Activated CD4-positive, alpha-beta T cell treated with anti-CD3 and anti-CD28 coated beads for 48 hours (primary cell): ENCODE measurements at regions not wholly inside any gene's neighbourhood (a gene's known extent, or its start where the extent isn't known, plus 50 kb on each side); places are given as distances from the start of the nearest gene placed in this dataset.
A peak's percentile ranks its signal among the peaks of the same experiment; 100 is the strongest.
"Not testable (repeated sequence)": the region's sequence is repeated elsewhere in the genome, so short reads cannot be mapped to it uniquely, and the experiment has no call there.

Source experiments
- DNase-seq: peaks from one replicate; pipeline ENCODE4 v3.0.0-alpha.2; 2020

- no peak for DNase-seq
These were observed 72.0 kb upstream of the RAB6C start for GRCh38 chr2:129907256-129907998.

GRCh38 chr2:129908721-129909373 lies 70.6 kb upstream of the RAB6C start:
- DNase-seq, result no peak

- DNase-seq, result no peak
These were observed 69.6 kb upstream of the RAB6C start for GRCh38 chr2:129909651-129910418.

GRCh38 chr2:129910446-129911362 lies 68.8 kb upstream of the RAB6C start:
- DNase-seq, result no peak

DNA sequence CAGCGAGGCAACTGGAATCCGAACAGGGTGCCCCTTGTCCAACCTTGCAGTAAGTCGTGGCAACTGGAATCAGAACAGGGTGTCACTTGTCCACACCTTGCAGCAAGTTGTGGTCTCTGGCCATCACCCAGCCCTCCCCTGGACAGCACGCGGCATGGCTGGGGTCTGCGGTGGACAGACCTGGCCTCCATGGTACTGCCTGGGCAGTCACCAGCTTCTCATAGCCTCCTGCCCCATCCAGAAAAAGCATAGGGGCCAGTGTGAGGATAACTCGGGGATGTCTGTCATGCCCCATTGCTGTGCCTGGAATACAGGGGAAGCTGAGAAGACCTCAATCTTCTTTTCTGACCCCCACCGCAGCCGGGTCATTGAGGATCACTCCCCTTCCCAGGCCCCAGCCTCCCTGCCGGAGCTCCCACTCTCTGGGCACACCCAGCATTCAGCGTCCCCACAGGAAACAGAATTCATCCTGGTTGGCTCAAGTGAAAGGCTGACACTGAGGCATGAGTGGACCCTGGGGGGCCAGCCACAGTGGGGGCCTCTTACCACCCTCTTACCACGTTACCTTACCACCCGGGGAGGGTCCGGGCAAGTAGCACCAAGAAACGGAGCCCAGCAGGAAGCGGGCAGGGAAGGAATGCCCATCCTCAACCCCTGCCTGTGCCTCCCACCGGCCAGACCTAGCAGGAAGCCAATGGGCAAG lies 68.0 kb upstream of the RAB6C start:
- no peak for DNase-seq

DNA sequence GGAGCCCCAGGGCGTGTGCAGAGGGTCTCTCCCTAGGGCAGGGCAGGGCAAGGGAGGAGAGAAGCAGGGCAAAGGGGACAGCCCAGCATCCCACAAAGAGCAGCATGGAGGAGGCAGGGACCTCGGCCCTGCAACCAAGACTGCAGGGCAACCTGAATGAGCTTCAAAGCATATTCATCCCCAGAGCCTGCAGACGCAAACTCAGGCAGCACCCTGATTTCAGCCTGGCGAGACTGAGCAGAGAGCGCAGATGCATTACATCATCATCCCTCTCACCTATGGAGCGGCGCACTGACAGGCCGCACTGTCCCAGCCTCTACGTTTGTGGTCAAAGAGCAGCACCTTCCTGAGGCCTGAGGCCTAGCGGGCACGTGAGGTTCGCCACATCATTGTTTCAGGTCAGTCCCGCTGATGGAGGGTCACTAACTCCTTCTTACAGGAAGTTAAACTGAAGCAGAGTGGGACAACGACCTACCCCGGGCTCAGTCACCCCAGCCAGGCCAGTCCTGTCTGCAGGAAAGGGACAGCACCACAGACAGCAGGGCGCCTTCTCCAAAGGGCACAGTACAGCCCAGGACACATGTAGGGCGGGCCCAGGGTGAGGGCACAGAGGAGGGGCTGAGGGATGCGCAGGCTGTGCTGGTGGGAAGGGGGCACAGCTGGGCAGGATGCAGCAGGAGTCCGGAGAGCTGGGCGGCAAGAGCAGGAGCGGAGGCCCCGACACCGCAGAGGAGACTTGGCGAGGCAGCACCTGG lies 67.2 kb upstream of the RAB6C start:
- no peak for DNase-seq

DNA sequence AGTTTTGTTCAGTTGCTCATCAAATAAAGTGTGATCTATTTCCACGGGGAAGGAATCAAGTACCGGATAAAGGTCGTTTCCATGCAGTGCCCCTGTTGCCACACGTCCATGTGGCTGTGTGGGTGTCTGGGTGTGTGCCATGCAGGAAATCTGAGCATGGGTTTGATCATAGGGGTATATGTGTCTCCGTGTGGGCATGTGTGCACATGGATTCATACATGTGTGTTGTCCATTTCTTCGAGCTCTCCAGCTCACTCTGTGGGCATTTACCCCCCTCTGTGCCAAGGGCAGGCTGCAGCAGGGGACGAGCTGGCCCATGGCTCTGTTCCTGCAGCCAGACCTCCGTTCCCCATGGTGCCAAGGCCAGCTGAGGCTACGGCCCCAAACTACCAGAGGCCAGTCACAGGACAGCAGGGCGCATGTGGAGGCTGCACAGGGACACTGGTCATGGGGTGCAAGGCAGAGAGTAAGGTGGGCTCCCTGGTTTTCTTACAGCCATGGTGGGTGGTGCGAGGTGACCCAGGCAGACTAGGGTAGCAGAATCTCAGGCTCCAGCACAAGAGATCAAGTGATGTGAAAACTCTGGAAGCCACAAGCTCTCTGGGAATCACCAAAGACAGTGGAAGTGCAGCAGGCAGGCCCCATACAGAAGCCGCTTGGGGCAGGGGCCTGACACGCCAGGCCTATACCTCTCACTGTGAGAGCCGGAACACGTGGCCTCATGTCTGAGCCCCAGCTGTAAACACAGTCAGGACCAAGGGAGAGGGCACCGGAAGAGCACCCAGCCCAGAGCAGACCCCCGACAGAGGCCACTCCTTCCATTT lies 66.4 kb upstream of the RAB6C start:
- DNase-seq, result no peak

- DNase-seq, result no peak
These were observed 65.6 kb upstream of the RAB6C start for GRCh38 chr2:129913695-129914495.

DNA sequence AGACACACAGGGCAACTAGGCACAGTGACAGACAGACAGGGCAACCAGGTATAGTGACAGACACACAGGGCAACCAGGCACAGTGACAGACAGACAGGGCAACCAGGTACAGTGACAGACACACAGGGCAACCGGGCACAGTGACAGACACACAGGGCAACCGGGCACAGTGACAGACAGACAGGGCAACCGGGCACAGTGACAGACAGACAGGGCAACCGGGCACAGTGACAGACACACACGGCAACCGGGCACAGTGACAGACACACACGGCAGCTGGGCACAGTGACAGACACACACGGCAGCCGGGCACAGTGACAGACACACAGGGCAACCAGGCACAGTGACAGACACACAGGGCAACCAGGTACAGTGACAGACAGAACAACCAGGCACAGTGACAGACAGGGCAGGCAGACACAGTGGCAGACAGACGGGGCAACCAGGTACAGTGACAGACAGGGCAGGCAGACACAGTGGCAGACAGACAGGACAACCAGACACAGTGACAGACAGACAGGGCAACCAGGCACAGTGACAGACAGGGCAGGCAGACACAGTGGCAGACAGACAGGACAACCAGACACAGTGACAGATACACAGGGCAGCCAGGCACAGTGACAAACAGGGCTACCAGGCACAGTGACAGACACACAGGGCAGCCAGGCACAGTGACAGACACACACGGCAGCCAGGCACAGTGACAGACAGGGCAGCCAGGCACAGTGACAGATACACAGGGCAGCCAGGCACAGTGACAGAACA lies 64.7 kb upstream of the RAB6C start:
- DNase-seq, result no peak

DNA sequence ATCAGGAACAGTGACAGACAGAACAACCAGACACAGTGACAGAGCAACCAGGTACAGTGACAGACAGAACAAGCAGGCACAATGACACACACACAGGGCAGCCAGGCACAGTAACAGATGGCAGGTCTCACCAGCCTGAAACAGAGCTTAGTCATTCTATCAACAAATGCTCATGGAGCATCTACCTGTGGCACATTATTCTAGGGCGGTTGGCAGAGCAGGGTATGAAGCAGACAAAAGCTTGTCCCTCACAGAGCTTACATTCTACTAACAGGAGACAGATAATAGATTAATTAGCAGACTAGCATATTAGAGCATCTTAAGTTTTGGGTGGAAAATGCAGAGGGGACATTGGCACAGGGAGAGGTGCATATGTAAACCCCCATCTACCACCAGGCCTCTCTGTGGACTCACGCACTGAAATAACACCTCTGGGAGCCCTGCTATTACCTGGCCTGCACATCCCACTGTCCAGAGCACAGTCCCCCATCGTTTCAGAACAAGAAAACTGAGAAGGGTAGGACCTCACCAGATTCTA lies 64.1 kb upstream of the RAB6C start:
- no peak for DNase-seq

DNA sequence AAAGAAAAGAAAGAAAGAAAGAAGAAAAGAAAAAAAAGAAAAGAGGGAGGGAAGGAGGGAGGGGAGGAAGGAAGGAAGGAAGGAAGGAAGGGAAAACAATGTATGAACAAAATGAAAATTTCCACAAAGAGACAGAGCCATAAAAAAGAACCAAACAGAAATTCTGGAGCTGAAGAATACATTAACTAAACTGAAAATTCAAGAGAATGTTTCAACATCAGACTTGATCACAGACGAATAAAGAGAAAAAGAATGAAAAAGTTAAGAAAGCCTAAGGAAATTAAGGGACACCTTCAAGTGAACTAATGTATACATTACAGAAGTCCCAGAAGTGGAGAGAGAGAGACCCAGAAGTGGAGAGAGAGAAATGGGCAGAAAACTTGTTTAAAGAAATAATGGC lies 60.9 kb upstream of the RAB6C start:
- DNase-seq, result no peak

DNA sequence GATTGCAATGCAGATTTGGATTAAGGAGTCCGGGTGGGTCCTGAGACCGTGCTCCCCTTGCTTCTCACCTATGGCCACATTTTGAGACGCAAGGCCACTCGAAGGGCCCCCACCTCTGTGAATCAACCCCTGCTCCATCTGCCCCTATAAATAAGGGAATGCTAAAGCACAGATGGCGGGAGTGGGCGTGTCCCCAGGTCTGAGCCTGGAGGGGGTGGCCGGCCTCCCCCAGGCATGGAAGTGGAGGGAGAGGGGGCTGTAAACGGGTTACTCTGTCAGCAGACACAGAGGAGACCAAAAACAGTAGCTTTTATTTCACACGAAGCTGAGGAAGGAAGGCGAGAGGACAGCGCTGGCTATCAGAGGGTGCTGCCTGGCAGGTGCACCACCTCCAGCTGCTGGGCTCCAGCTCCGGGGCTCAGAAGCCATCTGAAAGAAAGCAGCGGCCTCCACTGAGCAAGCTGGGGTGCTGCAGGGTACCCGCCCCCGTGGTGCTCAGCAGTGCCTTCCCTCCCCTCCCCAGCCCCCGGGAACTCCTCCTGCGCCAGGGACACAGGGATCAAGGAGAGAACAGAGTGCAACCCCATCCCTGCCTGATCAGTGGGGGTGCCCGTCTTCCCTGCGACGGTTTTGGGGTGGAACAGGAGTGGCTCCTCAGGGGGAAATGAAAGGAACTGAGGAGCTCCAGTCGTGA lies 56.7 kb upstream of the RAB6C start:
- DNase-seq, result no peak

DNA sequence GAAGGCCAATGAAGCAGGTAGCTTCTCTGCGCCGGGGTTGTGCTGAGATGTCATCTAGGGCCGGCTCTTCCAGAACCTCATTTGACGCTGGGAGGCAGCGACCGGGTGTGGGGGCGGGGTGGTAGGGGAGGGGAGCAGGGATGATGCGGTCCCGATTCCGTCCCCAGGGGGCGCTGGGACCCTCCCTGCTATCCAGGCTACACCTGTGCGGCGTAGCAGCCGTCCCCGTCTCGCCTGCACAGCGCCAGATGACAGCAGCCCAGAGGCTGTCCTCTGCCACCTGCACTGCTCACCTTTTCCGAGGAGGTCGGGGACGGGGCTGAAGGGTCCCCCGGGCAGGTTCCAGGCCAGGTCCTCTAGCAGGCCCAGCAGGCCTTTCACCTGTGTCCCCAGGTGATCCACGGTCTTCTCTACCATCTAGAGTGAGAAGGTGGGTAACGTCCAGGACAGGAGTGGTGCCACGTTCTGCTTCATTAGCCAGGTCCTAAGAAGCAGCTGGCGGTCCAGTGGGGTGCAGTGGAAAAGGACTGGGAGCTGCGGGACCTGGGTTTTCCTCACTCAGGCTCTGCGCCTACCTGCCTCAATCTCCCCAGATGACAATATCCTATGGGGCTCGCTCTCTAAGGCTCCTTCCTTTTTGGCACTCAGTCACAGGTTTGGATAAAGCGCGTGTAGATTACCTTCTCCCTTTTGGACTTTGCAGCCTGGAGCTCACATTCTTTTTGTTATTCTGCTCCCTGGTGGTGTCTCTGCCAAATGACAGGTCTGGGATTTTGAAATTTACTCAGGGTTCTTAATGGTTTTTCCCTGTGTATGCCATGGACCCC lies 56.0 kb upstream of the RAB6C start:
- peak; percentile 42 for DNase-seq

DNA sequence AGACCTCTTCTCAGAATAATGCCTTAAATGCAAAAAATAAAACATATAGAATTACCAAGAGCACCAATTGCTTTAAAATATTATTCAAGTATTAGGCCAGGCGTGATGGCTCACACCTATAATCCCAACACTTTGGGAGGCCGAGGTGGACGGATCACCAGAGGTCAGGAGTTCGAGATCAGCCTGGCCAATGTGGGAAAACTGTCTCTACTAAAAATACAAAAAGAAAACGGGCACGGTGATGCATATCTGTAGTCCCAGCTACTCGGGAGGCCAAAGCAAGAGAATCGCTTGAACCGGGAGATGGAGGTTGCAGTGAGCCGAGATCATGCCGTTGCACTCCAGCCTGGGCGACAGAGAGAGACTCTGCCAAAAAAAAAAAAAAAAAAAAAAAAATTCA lies 55.4 kb upstream of the RAB6C start:
- not testable (repeated sequence) for DNase-seq

DNA sequence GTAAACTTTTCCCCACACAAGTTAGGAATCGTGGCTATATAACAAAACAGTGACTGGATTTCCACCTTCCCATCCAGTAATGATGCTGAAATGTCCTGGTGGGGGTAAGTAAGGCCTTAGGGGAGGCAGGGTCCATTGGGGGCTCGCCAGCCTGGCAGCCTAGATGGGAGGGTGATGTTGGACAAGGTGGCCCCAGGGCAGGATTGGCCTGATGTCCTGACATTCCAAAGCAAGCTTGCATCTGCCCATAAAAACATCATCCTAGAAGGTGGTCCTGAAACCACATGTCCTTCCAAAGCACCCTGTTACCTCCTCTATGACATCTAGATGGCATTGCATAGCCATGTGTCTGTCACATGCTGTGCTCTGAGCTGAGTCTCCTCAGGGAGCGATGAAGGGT lies 54.1 kb upstream of the RAB6C start:
- no peak for DNase-seq

DNA sequence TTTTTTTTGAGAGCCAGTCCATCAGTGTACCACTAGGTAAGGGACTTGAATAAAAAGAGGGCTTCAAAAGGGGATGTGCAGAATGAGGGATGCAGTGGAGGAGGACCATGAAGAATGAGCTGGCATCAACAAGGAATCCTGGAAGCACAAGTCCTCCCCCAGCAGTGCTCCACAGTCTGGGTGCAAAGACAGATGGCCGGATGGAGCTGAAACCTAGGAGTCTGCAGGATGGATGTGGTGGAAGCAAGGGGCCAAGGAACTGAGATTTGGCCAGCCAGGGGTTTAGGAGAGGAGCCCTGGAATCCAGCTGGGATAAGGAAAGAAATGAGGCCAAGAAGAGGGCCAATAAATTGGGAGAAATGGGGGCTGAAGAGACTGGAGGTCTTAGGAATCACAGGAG lies 51.8 kb upstream of the RAB6C start:
- DNase-seq, result no peak
